ENCODE measurements at regions not wholly inside any gene's neighbourhood (a gene's known extent, or its start where the extent isn't known, plus 50 kb on each side); places are given as distances from the start of the nearest gene placed in this dataset.

- no peak for DNase-seq (ENCODE audit: low read depth in 2 of 2)
Observed at GRCh38 chr13:44120849-44121755, 241.4 kb downstream of the LACC1 start.

- no peak for DNase-seq (ENCODE audit: low read depth in 2 of 2)
Observed at GRCh38 chr13:44124352-44124751, 244.6 kb downstream of the LACC1 start.

- DNase-seq (ENCODE audit: low read depth in 2 of 2): no peak
Observed at GRCh38 chr13:44125943-44126469, 246.3 kb downstream of the LACC1 start.

GRCh38 chr13:44128552-44129001 is 245.0 kb upstream of the SERP2 start:
- DNase-seq (ENCODE audit: low read depth in 2 of 2): no peak

GRCh38 chr13:44129418-44129817 is 244.2 kb upstream of the SERP2 start:
- DNase-seq (ENCODE audit: low read depth in 2 of 2): no peak

- no peak for DNase-seq (ENCODE audit: low read depth in 2 of 2)
Observed at GRCh38 chr13:44131069-44131614, 242.5 kb upstream of the SERP2 start.

GRCh38 chr13:44132710-44133109 is 240.9 kb upstream of the SERP2 start:
- DNase-seq (ENCODE audit: low read depth in 2 of 2): no peak

GRCh38 chr13:44133626-44134025 is 240.0 kb upstream of the SERP2 start:
- no peak for DNase-seq (ENCODE audit: low read depth in 2 of 2)

- DNase-seq (ENCODE audit: low read depth in 2 of 2): no peak
Observed at GRCh38 chr13:44135566-44135965, 238.1 kb upstream of the SERP2 start.

- no peak for DNase-seq (ENCODE audit: low read depth in 2 of 2)
Observed at GRCh38 chr13:44136696-44137268, 236.8 kb upstream of the SERP2 start.

GRCh38 chr13:44137466-44137865 is 236.2 kb upstream of the SERP2 start:
- no peak for DNase-seq (ENCODE audit: low read depth in 2 of 2)

GRCh38 chr13:44140146-44140545 is 233.5 kb upstream of the SERP2 start:
- DNase-seq (ENCODE audit: low read depth in 2 of 2): no peak

GRCh38 chr13:44140888-44141724 is 232.5 kb upstream of the SERP2 start:
- no peak for DNase-seq (ENCODE audit: low read depth in 2 of 2)

- DNase-seq (ENCODE audit: low read depth in 2 of 2): peak; percentile 94 to 95
Observed at GRCh38 chr13:44141725-44142539, 231.7 kb upstream of the SERP2 start.

GRCh38 chr13:44142540-44142867 is 231.1 kb upstream of the SERP2 start:
- DNase-seq (ENCODE audit: low read depth in 2 of 2): no peak

GRCh38 chr13:44142941-44143665 is 230.5 kb upstream of the SERP2 start:
- DNase-seq (ENCODE audit: low read depth in 2 of 2): no peak

- no peak for DNase-seq (ENCODE audit: low read depth in 2 of 2)
Observed at GRCh38 chr13:44146138-44146537, 227.5 kb upstream of the SERP2 start.

- DNase-seq (ENCODE audit: low read depth in 2 of 2): no peak
Observed at GRCh38 chr13:44147233-44147632, 226.4 kb upstream of the SERP2 start.

GRCh38 chr13:44147648-44148047 is 226.0 kb upstream of the SERP2 start:
- no peak for DNase-seq (ENCODE audit: low read depth in 2 of 2)

- no peak for DNase-seq (ENCODE audit: low read depth in 2 of 2)
Observed at GRCh38 chr13:44148159-44148914, 225.3 kb upstream of the SERP2 start.

Measured in activated CD4-positive, alpha-beta T cell treated with anti-CD3 and anti-CD28 coated beads for 24 hours (primary cell).